HG02571 (cell line): ENCODE measurements at regions not wholly inside any gene's neighbourhood (a gene's known extent, or its start where the extent isn't known, plus 50 kb on each side); places are given as distances from the start of the nearest gene placed in this dataset.

Experiments used
- ATAC-seq: cut with Tn5 transposase; IDR thresholded peaks from one replicate; pipeline ENCODE4 v1.9.1; 2021; ENCODE audit warnings: mild to moderate bottlenecking, moderate library complexity; ENCODE audit not compliant: unreplicated experiment

DNA sequence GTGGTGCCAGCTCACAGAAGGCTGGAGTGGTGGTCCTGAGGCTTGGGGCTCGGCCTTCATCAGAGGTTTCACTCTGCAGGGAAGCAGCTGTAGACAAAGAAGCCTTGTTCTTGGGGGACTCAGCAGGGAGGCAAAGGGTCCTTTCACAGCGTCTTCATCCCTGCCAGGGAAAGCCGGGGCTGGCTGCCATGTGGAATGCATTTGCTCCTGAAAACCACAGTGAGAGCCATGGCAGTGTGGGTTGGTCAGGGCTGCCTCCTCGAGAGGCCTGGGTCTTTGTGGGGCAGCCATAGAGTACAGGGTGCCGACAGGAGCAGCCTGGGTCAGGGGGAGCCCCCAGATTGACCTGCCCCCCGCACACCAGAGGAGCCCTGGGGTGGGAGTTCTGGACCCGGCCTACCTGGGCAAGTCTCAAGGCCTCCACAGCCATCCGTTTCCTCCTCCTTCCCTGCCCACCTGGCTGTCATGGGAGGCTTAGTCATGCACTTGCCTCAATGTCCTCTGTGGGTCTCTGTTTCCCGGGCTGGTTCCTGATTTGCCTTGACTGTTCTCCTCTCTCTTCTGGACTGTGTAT lies 144.0 kb downstream of the CDC5L start:
- ATAC-seq = no peak

DNA sequence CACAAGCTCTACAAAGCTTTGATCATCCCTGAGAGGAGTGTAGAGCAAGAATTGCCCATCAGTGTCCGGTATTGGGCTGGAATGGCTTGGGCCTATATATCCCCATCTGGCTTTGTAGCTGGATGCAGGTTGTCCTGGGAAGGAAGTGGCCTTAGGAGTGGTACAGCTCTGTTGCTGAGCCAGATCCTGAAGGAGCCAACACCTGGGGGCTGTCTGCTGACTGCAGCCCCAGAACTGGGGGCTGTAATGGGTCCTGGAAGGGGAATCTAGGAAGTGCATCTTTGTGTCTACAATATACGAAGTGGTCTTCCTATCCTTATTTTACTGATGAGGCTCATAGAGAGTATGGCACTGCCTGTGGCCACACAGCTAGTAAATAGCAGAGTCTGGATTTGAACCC lies 145.9 kb downstream of the CDC5L start:
- no peak for ATAC-seq

DNA sequence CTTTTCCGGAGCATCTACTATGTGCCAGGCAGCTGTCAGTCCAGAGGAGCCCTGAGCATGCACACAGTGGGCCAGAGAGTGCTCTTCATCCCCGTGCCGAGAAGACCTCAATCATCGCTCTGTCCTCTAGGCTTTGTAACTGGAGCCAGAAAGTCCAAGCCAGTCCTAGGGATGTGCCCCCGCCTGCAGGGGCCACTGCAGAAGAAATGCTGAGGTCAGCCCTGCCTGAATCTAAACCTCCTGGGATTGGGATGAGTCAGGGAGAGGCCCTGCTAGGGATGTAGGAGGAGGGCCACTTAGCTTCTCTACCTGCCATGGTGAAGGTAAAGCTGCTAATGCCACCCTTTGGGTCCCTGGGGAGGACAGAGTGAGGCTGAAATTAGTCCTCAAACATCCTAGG lies 146.8 kb downstream of the CDC5L start:
- no peak for ATAC-seq

DNA sequence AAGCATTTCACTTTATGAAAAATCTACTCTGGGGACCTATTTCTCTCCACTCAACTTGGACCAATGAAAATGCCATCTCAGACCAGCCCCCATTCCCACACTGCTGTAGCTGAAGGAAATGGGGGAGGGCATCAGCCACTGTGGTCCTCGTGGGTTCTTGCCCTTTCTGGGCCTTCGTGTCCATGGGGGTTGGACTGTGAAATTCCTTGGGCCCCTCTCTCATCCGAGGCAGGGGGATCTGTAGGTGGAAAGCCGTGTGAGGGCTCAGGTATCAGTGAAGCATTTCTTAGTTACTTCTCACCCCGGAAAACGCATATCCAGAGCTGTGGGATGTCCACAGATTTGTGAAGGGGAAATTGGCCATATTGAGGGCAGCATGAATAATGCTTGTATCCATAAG lies 147.9 kb downstream of the CDC5L start:
- no peak for ATAC-seq

DNA sequence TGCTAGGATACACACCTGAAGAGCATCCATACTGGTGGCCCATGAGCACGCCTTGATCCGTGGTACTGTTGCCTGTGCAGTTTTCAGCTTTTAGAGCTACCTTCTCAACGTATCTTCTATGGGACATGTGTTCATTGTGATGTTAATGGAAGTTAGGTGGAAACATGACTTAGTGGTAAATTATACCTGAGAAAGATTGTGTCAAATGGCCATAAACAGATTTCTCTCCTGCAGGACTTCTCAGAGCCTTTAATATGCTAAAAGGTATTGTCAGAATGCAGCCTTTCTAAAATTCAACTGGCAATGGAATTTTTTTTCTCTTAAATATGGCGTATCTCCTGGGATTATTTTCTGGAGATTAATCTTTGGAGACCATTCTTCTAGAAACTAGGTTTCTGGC lies 148.5 kb downstream of the CDC5L start:
- no peak for ATAC-seq

DNA sequence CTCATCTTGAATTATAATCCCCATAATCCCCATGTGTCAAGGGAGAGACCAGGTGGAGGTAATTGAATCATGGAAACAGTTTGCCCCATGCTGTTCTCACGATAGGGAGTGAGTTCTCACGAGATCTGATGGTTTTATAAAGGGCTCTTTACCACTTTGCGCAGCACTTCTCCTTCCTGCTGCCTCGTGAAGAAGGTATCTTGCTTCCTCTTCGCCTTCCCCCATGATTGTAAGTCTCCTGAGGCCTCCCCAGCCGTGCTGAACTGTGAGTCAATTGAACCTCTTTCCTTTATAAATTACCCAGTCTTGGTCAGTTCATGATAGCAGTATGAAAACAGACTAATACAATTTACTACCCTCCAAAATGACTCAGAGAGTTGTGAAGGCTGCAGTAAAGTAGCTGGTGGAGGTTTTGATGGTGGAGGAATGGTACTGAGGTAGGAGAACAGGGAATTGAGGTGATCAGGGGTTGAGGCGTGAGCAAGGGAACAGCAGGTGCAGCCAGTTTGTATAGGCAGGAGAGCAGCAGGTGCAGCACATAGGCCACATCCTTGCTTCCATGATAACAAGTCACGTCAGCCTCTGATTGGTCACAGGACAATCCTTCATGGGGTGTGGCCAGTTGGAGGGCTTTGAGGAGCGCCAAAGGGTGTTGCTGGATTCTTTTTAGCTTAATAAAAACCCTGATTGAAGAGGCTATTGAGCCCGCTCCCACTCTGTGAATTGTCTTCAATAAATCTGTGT lies 150.0 kb downstream of the CDC5L start:
- ATAC-seq = no peak

DNA sequence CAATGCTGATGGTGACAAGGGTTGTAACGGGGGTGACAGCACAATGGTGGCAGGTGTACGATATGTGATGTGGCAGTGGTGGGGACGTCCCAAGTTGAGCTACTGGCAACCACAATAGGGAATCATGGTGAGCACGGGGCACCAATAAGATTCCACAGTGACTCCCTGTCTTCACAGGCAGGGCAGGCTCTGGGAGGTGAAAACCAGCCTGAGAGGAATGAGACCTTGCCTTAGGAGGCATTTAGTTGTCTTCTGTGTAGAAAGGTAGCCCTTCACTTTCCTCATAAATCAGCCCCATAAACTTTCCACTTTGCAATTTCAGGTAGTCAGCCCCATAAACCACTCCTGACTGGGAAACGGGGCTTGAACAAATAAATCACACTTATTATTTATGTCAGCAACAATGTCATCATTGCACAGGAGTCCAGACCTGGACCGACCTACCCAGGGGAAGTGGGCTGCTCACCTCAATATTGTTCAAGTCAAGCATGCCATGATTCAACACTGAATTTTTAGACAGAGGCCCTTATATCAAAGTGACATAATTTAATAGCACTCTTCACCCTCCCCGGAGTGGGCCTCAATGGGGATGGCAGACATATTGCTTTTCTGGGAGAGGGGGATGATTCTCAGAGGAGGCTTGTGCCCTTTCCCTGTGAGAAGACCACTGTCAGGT lies 150.8 kb downstream of the CDC5L start:
- no peak for ATAC-seq

DNA sequence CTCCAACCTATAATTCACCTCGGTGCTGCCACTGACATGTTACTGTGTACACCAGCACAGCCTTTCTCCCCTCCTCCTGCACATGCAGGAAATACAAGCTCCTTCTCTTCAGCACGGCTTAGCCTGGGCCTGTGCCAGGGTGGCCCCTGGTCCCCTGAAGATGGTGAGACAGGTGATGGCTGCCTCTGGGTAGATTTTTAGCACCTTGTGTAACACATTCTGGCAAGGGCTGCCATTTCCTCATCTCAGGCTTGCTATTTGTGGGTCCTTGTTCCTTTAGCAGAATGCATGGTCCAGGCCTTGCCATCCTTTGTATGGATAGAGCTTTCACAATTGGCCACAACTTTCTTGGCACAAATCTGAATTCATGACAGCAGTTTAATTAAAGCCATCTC lies 151.3 kb downstream of the CDC5L start:
- ATAC-seq = no peak

DNA sequence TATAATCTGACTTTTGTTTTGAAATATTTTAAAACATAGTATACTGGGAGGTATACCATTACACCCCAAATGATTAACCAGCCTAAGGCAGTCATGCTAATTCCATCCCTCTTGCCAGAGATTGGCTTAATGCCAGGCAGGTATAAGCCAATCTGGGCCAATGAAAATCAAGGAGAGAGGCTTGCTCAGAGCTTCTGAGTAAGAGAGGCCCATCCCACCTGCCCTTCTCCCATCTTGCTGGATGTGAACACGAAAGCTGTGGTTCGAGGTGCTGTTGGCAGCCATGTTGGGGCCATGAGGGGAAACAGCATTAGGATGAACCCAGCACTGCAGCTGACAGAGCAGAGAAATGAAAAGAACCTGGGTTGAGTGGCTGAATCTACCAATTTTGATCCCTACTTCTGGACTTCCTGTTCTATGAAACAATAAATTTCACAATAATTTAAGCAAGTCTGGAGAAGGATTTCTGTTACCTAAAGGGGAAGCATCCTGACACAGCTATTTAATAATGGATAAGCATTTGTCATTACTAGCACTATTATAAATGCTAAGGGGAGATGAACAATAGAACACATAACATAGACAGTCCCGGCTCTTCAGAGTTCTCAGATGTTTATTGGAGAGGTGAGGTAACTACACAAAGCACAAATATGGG lies 152.3 kb downstream of the CDC5L start:
- no peak for ATAC-seq

DNA sequence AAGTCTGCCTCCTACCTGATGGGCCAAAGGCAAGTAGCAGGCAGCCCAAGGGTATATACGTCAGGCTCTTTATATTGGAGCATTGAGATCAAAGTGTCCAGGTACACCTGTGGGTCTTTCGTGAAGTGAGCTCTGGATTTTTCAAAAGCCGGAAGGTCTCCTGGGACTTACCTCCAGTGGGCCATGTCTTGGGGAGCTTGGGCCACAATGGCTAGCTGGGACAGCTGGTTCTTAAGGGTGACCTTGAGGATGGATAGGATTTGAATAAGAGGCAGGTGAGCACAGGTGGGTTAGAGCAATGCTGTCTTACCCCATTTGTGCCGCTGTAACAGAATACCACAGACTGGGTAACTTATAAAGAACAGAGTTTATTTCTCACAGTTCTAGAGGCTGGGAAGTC lies 153.4 kb downstream of the CDC5L start:
- ATAC-seq = no peak

DNA sequence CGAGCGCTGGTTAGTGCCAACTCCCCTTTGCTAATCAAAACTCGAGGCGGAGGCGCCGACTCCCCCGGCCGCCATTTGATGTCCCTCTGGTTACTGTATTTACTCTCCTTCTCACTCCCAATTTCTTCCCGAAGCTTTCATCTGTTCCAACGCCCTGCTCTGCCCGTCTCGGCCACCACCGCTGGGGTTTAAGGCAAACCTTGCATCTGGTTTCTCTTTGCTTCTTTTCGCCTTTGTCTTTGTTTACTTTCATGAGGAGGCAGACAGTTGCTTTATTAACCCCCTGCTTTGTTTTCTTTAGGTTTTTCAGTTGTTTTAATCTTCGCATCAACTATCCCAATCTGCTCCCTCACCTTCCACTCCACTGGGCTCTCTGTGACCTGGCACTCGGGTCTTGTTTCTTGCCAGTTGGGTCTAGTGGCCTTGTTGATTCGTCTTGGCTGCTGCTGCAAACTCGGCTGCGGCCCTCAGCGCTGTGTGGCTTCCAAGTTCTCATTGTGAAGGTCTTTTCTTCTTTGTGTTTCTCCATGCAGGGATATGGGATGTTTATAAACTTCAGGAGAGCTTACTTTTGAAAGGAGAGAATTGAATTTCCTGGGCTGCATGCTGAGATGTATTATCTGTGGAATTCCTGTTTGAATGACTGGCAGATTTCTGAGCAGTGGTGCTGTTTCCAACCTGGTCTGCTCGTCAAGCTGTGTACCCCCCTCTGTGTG lies 155.1 kb downstream of the CDC5L start:
- no peak for ATAC-seq

DNA sequence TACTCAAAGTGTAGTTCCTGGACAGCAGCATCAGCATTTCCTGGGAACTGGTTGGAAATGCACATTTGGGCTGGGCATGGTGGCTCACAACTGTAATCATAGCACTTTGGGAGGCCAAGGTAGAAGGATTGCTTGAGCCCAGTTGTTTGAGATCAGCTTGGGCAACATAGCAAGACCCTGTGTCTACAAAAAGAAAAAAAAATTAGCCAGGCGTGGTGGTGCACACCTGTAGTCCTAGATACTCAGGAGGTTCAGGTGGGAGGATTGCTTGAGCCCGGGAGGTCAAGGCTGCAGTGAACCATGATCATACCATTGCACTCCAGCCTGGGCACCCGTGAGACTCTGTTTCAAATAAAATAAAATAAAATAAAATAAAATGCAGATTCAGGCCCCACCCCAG lies 156.2 kb downstream of the CDC5L start:
- ATAC-seq = no peak

DNA sequence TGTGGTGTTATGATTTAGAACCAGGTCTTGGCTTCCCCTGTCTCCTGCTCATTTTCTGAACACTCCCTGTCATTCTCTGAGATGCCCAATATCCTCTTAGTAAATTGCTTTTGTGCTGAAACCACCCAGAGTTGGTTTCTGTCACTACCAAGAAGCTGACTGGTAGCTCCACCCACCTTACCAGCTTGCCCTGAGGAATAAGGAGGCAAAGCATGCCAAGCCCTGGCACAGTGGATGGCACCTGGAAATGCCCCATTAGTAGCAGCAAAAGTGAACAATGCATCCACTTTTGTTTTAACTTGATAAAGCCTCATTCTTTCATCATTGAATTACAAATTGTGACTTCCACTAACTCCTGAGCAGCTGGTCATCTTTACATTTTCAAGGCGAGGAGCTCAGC lies 157.7 kb downstream of the CDC5L start:
- ATAC-seq = no peak

DNA sequence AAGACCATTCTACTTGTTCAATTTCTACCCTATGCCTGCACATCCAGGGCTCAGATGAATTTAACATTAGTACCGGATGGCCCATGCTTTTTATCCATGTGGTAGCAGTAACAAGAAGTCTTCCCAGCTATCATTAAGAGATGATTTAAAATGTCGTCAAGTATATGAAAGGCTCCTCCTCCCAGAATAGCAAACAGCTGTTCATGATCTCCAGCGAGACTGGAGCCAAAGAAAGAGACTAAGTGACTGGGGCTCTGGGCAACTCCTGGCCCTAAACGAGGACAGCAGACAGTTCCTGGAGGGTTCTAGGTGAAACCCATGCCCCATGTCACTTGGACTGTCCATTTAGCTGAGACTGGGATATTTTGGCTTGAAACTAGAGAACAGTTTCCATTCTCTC lies 160.8 kb downstream of the CDC5L start:
- ATAC-seq = no peak

DNA sequence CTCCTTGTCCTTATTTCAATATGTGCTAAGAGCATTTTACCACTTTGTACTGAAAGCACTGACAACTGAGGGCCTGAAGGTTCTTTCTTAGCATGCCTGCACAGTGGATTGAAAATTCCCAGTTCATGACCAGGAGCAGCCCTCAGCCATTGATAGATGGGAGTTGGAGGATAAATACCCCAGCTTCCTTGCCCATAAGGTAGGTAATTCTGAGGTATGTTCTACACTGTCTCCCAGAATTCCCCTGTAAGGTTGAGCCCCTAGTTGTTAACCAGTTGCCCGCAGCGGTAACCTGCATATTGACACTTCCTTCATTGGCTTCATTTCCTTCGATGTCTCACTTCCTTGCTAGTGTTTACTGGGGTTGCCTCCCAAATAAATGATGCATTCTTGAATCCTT lies 162.0 kb downstream of the CDC5L start:
- no peak for ATAC-seq

DNA sequence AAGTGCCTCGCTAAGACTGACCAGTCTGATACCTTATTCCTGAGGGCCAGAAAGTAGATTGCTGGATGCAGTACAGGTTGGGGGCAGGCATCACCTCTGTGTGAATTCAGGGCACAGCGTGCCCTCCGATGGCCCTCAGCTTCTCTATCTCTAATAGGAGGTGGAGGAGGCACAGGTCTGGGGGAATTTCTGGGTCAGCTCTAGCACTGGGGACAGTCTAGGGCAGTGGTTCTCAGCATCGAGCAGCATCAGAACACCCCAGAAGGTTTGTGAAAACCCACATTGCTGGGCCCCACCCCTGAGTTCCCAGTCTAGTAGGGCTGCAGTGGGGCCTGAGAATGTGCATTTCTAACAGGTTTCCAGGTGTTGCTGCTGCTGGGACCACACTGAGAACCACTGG lies 166.7 kb downstream of the CDC5L start:
- no peak for ATAC-seq

DNA sequence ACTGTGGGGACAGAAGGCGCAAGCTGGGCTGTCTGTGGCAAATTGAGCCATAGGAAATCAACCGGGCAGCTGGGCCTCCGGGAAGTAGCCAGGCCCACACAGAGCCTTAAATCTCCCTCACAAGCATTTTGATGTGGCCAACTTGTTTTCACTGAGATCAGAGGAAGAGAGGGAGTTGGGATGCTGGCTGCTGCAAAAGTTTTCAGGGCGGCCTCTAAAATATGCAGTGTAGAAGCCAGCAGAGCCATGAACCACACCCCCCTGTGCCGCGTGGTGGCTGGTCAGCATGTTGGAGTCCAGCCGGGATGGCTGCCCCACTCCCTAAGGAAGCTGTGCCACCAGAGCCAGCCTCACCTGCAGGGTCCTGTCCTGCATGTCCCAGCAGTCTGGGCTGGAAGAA lies 167.4 kb downstream of the CDC5L start:
- no peak for ATAC-seq

DNA sequence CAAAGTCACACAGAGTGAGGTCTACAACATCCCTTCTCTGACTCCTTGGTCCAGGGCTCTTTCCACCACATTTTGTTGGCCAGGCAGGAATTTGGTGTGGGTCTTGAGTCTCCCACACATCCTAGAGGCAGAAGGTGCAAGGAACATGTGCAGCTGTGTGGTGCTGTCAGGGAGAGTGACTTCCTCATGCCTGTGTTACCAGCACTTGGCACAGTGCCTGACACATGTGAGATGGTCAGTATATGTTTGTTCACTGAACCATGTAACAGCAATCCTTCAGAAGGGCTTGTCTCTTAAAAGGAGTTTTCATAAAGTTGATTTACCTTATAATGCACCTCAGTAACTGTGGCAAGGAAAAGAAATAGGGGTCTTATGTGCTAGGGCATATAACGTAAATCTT lies 168.5 kb downstream of the CDC5L start:
- ATAC-seq = no peak

DNA sequence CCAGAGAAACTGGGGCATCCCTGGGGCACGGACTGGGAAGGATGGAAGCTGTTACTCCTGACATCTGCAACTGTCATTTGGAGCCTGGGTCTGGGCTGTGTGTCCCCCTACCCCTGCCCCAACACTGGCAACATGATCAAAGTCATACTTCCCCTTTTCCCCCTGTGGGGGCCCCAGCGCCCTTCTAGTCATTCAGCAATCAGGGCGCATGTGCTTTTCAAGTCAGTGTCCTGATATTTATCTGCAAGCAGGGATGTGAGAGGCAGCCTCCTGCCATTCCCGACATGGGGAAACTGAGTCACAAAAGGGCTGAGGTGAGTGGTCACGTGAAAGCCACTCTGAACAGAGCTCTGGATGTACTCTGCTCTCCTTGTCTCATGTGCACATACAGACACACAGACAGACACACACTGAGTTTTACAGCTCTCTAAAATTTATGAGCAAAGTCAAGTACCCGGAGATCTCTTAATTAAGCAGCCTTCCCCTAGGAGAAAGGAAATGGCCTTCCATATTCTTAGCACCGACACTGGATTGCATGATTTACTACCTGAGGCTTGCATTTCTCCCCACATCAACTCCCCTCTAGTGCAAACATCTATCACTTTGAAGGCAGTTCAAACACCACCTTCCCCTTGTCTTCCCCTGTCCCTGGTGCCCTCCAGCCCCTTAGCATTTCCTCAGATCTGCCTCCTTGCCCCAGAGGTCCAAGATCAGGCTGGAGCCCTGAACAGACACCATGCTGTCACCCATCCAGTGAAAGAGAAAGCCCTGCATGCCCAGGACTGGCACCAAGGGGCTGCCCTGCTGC lies 170.7 kb downstream of the CDC5L start:
- no peak for ATAC-seq

DNA sequence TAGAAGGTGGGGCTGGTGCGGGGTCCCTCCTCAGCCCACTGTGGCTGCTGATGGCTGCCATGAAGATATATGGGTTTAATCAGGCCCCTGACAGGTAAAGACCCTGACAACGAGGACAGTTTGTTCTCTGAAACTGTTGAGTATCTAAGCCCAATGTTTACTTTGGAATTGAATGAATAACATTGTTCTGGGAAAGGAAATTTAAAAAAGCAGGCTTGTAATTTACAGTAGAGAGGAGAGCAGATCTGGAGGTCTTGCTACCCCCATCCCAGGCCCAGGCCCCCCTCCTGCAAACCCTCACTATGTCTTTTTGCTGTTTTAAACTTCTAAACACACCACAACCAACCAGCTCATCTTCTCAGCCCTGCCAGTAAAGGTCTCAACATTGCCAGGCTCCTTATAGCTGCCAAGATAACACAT lies 171.3 kb downstream of the CDC5L start:
- no peak for ATAC-seq
